WTC11 (cell line): ENCODE measurements at regions not wholly inside any gene's neighbourhood (a gene's known extent, or its start where the extent isn't known, plus 50 kb on each side); places are given as distances from the start of the nearest gene placed in this dataset.

Experiments
- E2F4 ChIP-seq: sonication (generic); formaldehyde crosslinking; IDR thresholded peaks from 2 replicates; pipeline ENCODE4 v1.8.1; 2022; ENCODE audit warnings: low read depth, mild to moderate bottlenecking, moderate library complexity, missing genetic modification reagents, borderline replicate concordance
- MAX ChIP-seq: sonication (generic); formaldehyde crosslinking; IDR thresholded peaks from 2 replicates; pipeline ENCODE4 v1.8.0; 2022; ENCODE audit warnings: mild to moderate bottlenecking, missing genetic modification reagents
- USF2 ChIP-seq: sonication (generic); formaldehyde crosslinking; IDR thresholded peaks from 2 replicates; pipeline ENCODE4 v1.8.1; 2023; ENCODE audit warnings: mild to moderate bottlenecking, missing genetic modification reagents, moderate library complexity

DNA sequence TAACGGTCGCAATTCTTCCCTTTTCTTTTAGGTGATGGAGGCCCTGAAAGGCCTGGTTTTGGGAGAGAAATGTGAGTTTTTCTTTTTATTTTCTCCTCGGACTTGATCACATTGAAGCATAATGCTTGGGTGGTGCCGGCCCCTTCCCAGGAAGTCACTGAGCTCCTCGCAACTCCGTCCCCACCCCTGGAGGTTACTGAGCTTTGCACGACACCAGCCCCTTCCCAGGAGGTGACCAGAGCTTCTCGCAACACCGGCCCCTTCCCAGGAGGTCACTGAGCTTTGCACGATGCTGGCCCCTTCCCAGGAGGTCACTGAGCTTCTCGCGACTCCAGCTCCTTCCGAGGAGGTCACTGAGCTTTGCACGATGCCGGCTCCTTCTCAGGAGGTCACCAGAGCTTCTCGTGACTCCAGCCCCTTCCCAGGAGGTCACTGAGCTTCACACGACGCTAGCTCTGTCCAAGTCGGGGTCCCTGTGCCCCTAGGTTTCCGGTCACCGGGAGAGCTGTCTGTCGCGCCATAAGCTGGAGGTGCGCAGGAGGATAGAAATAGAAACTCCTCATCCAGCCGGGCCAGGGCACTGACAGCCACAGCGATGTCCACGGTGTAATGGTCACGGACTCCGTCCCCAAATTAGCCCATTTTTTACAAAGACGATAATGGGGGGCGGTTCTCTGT, 586.4 kb downstream of the BRD1 start:
- no peak for TF ChIP-seq E2F4
- TF ChIP-seq MAX (CRISPR knock-in tag) = no peak
- no peak for TF ChIP-seq USF2
